ENCODE measurements at regions not wholly inside any gene's neighbourhood (a gene's known extent, or its start where the extent isn't known, plus 50 kb on each side); places are given as distances from the start of the nearest gene placed in this dataset.

DNA sequence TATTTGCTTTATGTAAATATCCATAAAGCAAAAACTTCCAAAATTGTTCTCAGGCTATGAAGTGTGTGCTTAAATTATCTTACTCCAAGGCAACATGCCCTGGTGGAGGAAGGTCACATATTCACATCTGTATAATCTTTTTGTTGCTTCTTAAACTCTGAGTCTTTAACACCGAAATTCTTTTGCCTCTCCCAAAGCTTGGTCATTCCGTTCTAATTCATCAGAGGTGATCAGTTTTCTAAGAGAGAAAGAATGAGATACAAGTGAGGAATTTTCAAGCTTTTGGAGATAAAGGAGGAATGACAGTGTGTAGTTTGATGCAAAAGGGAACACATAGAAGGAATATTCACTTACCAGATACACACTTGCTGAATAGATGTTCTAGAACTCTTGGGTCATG lies 561.7 kb downstream of the LTN1 start:
- Histone ChIP-seq H3K4me2 (ENCODE audit: low read length) (no peak overlapping the region), H3K23ac (ENCODE audit: low read length) (no peak overlapping the region), H3K79me2 (ENCODE audit: control insufficient read depth, insufficient read depth, low read length, poor library complexity) (no peaks in the 10 kb centered on the region), H3K9ac (ENCODE audit: low read length) (no peak overlapping the region), H2BK120ac (ENCODE audit: insufficient read depth, low read length, poor library complexity) (no peak overlapping the region), H3K27ac (ENCODE audit: low read depth, low read length) (no peak overlapping the region), H2AK5ac (ENCODE audit: low read length) (no peak overlapping the region), H4K8ac (ENCODE audit: low read depth, low read length) (no peak overlapping the region), H4K91ac (ENCODE audit: low read depth, low read length) (no peak overlapping the region), H3K36me3 (ENCODE audit: control insufficient read depth in 1 of 2, insufficient read depth in 2 of 2, low read length in 2 of 2) (no peaks in the 10 kb centered on the region), H2BK5ac (ENCODE audit: low read depth, low read length, poor library complexity) (no peak overlapping the region), H3K27me3 (ENCODE audit: insufficient read depth, low read length) (no peaks in the 10 kb centered on the region), H3K4me3 (ENCODE audit: low read depth, low read length) (no peak overlapping the region), H3K4me1 (ENCODE audit: control insufficient read depth in 1 of 2, insufficient read depth in 2 of 2, low read length in 2 of 2) (no peaks in the 10 kb centered on the region), H2AFZ (ENCODE audit: insufficient read depth, low read length, poor library complexity) (no peak overlapping the region), H3K9me3 (ENCODE audit: insufficient read depth, low read depth, low read length) (no peaks in the 10 kb centered on the region), H3K4ac (ENCODE audit: low read depth, low read length) (no peak overlapping the region), H2BK12ac (ENCODE audit: low read length) (no peak overlapping the region), H3K18ac (ENCODE audit: low read length) (no peak overlapping the region), H3K79me1 (ENCODE audit: low read length) (no peaks in the 10 kb centered on the region), H4K12ac (ENCODE audit: low read depth, low read length) (no peak overlapping the region), H3K14ac (ENCODE audit: low read length) (no peak overlapping the region)
- peak; percentile 17 to 75 for DNase-seq
- no CpG with 5 or more reads among the region's 2 CpGs for WGBS (ENCODE audit: extremely low coverage, insufficient coverage, insufficient read length)

DNA sequence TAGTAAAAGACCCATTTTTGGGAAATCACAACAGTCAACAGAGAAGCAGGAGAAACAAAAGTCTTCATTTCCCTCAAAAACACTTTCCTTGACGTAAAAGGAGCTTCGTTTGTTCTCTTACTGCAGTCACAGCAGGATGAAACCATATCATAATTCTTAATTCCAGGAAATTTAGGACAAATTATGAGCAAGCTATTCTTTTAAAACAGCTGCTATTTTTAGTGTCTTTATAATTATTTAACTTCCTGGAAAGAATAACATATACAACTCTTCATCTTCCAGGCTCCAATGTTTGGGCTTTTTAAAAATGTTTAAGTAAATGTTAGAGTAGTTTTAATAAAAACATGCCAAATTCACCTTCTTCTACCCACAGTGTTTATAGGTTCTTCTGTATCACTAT lies 563.5 kb downstream of the LTN1 start:
- no peak overlapping the region for H3K4me2 ChIP-seq (ENCODE audit: low read length)
- H3K9me3 ChIP-seq (ENCODE audit: insufficient read depth, low read depth, low read length) = no peaks in the 10 kb centered on the region
- H2BK120ac ChIP-seq (ENCODE audit: insufficient read depth, low read length, poor library complexity) = no peak overlapping the region
- H3K23ac ChIP-seq (ENCODE audit: low read length) = no peak overlapping the region
- H3K18ac ChIP-seq (ENCODE audit: low read length) = no peak overlapping the region
- H3K4ac ChIP-seq (ENCODE audit: low read depth, low read length) = no peak overlapping the region
- no peak overlapping the region for H4K91ac ChIP-seq (ENCODE audit: low read depth, low read length)
- H2BK5ac ChIP-seq (ENCODE audit: low read depth, low read length, poor library complexity) = no peak overlapping the region
- H2AFZ ChIP-seq (ENCODE audit: insufficient read depth, low read length, poor library complexity) = no peak overlapping the region
- no peak overlapping the region for H2BK12ac ChIP-seq (ENCODE audit: low read length)
- no peak overlapping the region for H4K8ac ChIP-seq (ENCODE audit: low read depth, low read length)
- no peak for DNase-seq
- no peaks in the 10 kb centered on the region for H3K27me3 ChIP-seq (ENCODE audit: insufficient read depth, low read length)
- no peak overlapping the region for H2AK5ac ChIP-seq (ENCODE audit: low read length)
- H3K4me1 ChIP-seq (ENCODE audit: control insufficient read depth in 1 of 2, insufficient read depth in 2 of 2, low read length in 2 of 2) = no peaks in the 10 kb centered on the region
- H3K79me2 ChIP-seq (ENCODE audit: control insufficient read depth, insufficient read depth, low read length, poor library complexity) = no peaks in the 10 kb centered on the region
- no peak overlapping the region for H3K4me3 ChIP-seq (ENCODE audit: low read depth, low read length)
- no peak overlapping the region for H3K9ac ChIP-seq (ENCODE audit: low read length)
- H3K79me1 ChIP-seq (ENCODE audit: low read length) = no peaks in the 10 kb centered on the region
- H3K14ac ChIP-seq (ENCODE audit: low read length) = no peak overlapping the region
- H4K12ac ChIP-seq (ENCODE audit: low read depth, low read length) = no peak overlapping the region
- no CpG with 5 or more reads among the region's 2 CpGs for WGBS (ENCODE audit: extremely low coverage, insufficient coverage, insufficient read length)
- no peak overlapping the region for H3K27ac ChIP-seq (ENCODE audit: low read depth, low read length)
- H3K36me3 ChIP-seq (ENCODE audit: control insufficient read depth in 1 of 2, insufficient read depth in 2 of 2, low read length in 2 of 2) = no peaks in the 10 kb centered on the region

DNA sequence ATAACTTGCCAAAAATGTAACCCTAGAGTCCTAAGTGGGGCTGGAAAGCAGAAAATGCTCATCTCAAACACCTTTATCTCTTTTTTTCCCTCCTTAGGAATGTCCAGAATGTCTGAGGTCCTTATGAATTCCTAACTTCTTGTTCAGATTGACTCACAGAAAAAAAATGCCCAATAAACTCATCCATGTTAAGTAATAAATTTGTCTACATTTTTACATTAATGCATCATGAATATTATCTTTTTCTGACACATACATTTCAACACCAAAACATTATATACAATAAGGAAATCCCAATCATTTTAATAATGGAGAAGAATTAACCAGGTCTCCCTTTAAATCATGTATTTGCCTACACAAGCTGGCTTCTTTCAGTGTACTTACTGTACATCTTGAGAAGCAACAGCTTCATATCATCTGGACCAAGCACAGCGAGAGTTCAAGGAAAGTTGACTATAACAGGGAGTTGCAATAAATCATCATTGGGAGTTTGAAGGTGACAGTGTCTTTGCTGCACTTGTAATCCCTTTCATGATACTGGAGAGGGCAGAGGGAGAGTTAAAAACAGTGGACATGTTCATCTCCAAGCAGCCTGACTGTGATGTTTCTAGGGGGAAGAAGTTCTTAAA lies 565.2 kb downstream of the LTN1 start:
- no peaks in the 10 kb centered on the region for H3K4me1 ChIP-seq (ENCODE audit: control insufficient read depth in 1 of 2, insufficient read depth in 2 of 2, low read length in 2 of 2)
- H3K9ac ChIP-seq (ENCODE audit: low read length) = no peak overlapping the region
- no peaks in the 10 kb centered on the region for H3K79me1 ChIP-seq (ENCODE audit: low read length)
- H3K36me3 ChIP-seq (ENCODE audit: control insufficient read depth in 1 of 2, insufficient read depth in 2 of 2, low read length in 2 of 2) = no peaks in the 10 kb centered on the region
- no peak overlapping the region for H2AFZ ChIP-seq (ENCODE audit: insufficient read depth, low read length, poor library complexity)
- no peak overlapping the region for H3K27ac ChIP-seq (ENCODE audit: low read depth, low read length)
- no peak overlapping the region for H3K18ac ChIP-seq (ENCODE audit: low read length)
- H3K79me2 ChIP-seq (ENCODE audit: control insufficient read depth, insufficient read depth, low read length, poor library complexity) = no peaks in the 10 kb centered on the region
- H2AK5ac ChIP-seq (ENCODE audit: low read length) = no peak overlapping the region
- DNase-seq = peak in 1 of 2 donors; percentile 74
- no peak overlapping the region for H3K4me2 ChIP-seq (ENCODE audit: low read length)
- no peak overlapping the region for H2BK12ac ChIP-seq (ENCODE audit: low read length)
- H4K8ac ChIP-seq (ENCODE audit: low read depth, low read length) = no peak overlapping the region
- no peak overlapping the region for H3K4ac ChIP-seq (ENCODE audit: low read depth, low read length)
- H3K4me3 ChIP-seq (ENCODE audit: low read depth, low read length) = no peak overlapping the region
- H2BK120ac ChIP-seq (ENCODE audit: insufficient read depth, low read length, poor library complexity) = no peak overlapping the region
- H4K91ac ChIP-seq (ENCODE audit: low read depth, low read length) = no peak overlapping the region
- H3K14ac ChIP-seq (ENCODE audit: low read length) = no peak overlapping the region
- H2BK5ac ChIP-seq (ENCODE audit: low read depth, low read length, poor library complexity) = no peak overlapping the region
- H3K9me3 ChIP-seq (ENCODE audit: insufficient read depth, low read depth, low read length) = no peaks in the 10 kb centered on the region
- WGBS (ENCODE audit: extremely low coverage, insufficient coverage, insufficient read length) = no CpG with 5 or more reads among the region's 1 CpG
- no peak overlapping the region for H4K12ac ChIP-seq (ENCODE audit: low read depth, low read length)
- no peaks in the 10 kb centered on the region for H3K27me3 ChIP-seq (ENCODE audit: insufficient read depth, low read length)
- no peak overlapping the region for H3K23ac ChIP-seq (ENCODE audit: low read length)

DNA sequence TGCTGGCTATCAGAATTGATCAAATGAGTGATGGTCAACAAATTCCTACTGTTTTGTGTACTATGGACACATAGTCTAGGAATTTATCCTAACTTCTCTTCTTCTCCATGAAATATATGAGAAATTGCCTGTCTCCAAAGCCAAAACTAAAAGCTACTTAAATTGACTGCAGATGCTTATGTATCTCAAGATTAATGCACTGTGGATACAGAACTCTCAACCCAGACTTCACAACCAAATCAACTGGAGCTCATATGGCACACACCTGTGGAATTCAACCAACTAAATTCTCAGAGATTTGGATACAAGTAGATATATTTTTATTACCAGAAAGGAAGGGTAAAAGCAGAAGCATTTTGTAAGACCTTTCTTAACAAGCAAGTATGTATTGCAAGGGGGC lies 566.1 kb downstream of the LTN1 start:
- Histone ChIP-seq H3K36me3 (ENCODE audit: control insufficient read depth in 1 of 2, insufficient read depth in 2 of 2, low read length in 2 of 2) (no peaks in the 10 kb centered on the region), H2BK5ac (ENCODE audit: low read depth, low read length, poor library complexity) (no peak overlapping the region), H3K4me3 (ENCODE audit: low read depth, low read length) (no peak overlapping the region), H3K9ac (ENCODE audit: low read length) (no peak overlapping the region), H3K4ac (ENCODE audit: low read depth, low read length) (no peak overlapping the region), H3K27me3 (ENCODE audit: insufficient read depth, low read length) (no peaks in the 10 kb centered on the region), H3K14ac (ENCODE audit: low read length) (no peak overlapping the region), H3K27ac (ENCODE audit: low read depth, low read length) (no peak overlapping the region), H4K91ac (ENCODE audit: low read depth, low read length) (no peak overlapping the region), H2BK120ac (ENCODE audit: insufficient read depth, low read length, poor library complexity) (no peak overlapping the region), H2AFZ (ENCODE audit: insufficient read depth, low read length, poor library complexity) (no peak overlapping the region), H2AK5ac (ENCODE audit: low read length) (no peak overlapping the region), H4K12ac (ENCODE audit: low read depth, low read length) (no peak overlapping the region), H3K9me3 (ENCODE audit: insufficient read depth, low read depth, low read length) (no peaks in the 10 kb centered on the region), H3K18ac (ENCODE audit: low read length) (no peak overlapping the region), H2BK12ac (ENCODE audit: low read length) (no peak overlapping the region), H3K79me2 (ENCODE audit: control insufficient read depth, insufficient read depth, low read length, poor library complexity) (no peaks in the 10 kb centered on the region), H3K23ac (ENCODE audit: low read length) (no peak overlapping the region), H4K8ac (ENCODE audit: low read depth, low read length) (no peak overlapping the region), H3K79me1 (ENCODE audit: low read length) (no peaks in the 10 kb centered on the region), H3K4me1 (ENCODE audit: control insufficient read depth in 1 of 2, insufficient read depth in 2 of 2, low read length in 2 of 2) (no peaks in the 10 kb centered on the region), H3K4me2 (ENCODE audit: low read length) (no peak overlapping the region)
- DNase-seq = no peak
